Stimulated activated CD4-positive, alpha-beta T cell treated with anti-CD3 and anti-CD28 coated beads, Interleukin-12 subunit alpha, Interleukin-12 subunit beta, amount 100 ng/mL, for 24 hours (primary cell): ENCODE measurements at regions not wholly inside any gene's neighbourhood (a gene's known extent, or its start where the extent isn't known, plus 50 kb on each side); places are given as distances from the start of the nearest gene placed in this dataset.

ENCODE experiments used
- DNase-seq, 2 experiments: peaks; one replicate each; pipeline ENCODE4 v3.0.0-alpha.2; 2020; ENCODE audit warnings: low read depth in 2 of 2

DNA sequence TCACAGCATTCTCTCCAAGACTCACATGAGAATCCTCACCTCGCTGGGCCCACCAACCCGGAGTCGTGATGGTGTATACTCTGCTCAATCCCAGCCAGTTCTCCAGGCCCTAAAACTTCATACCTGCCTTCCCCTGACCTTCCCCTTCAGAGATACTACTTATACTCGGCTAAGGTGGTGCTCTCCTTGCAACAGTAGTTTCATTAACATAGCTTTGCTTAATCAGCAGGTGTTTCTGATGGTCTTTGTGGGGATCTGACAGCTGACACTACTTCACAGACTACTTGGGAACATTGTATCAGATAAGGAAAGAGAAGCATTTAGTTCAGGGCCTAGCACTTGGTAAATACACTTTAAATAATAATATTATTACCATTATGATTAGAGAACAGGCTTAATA is 301.5 kb upstream of the DAB1 start:
- DNase-seq: no peak

DNA sequence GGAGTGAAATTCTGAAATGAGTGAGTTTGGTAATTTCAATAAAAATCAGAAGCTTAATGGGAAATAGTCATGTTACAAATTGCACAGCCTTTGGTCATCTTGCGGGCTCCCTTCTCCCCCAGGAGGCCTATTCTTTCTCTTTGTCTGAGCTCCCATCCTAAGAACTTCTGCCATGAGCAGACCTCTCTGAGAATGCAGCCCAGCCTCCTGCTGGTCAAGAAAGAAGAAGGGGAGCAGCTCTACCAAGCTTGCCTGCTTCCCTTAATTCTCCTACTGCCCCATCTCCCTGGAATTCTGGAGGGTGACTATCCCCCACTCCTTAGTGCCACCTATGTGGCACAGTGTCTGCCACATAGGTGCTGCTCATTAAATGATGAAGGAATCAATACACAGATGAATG is 300.7 kb upstream of the DAB1 start:
- DNase-seq: no peak

GRCh38 chr1:57722285-57722978 is 298.6 kb upstream of the DAB1 start:
- no peak for DNase-seq

GRCh38 chr1:57721001-57721400 is 297.1 kb upstream of the DAB1 start:
- DNase-seq: no peak

- no peak for DNase-seq
These were observed 295.4 kb upstream of the DAB1 start for GRCh38 chr1:57719274-57719673.

- no peak for DNase-seq
These were observed 289.6 kb upstream of the DAB1 start for GRCh38 chr1:57713501-57713900.

- no peak for DNase-seq
These were observed 289.0 kb upstream of the DAB1 start for GRCh38 chr1:57712846-57713245.

GRCh38 chr1:57711326-57711725 is 287.5 kb upstream of the DAB1 start:
- DNase-seq: no peak

DNA sequence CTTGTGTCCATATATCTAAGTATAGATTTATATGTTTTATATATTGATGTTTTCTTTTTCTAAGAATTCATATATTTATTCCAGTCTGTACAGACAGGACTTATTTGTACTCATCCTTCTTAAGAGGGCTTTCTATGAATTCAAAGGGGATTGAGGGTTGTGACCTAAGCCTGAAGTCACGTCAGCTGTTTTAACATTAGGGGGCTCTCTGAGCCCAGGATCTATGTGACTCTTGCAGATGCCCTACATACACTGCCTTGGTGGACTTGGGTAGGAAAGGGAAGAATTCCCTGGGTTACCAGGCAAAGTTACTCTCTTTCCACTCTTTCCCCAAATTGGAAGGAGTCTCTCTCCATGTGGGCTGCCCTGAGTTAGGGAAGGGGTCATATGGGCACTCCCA is 283.8 kb upstream of the DAB1 start:
- DNase-seq: no peak

- no peak for DNase-seq
These were observed 281.0 kb upstream of the DAB1 start for GRCh38 chr1:57704811-57705210.

- DNase-seq: no peak
These were observed 280.4 kb upstream of the DAB1 start for GRCh38 chr1:57704231-57704630.

DNA sequence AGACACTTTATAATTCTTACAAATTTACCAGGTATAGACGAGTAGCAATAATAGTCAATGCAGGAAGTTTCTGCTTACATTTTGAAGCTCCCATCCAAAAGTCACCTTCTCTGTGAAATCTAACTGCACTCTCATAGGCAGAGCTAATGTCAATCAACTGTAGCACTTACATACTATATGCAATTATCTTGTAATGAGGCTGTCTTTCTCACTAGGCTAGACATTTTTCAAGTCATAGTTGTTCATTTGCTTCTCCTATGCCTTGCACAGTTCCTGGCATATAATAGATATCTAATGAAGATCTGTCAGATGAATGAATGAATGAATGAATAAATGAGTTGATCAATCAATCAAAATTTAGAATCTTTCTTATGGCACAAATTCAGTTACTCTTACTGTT is 273.0 kb upstream of the DAB1 start:
- no peak for DNase-seq

DNA sequence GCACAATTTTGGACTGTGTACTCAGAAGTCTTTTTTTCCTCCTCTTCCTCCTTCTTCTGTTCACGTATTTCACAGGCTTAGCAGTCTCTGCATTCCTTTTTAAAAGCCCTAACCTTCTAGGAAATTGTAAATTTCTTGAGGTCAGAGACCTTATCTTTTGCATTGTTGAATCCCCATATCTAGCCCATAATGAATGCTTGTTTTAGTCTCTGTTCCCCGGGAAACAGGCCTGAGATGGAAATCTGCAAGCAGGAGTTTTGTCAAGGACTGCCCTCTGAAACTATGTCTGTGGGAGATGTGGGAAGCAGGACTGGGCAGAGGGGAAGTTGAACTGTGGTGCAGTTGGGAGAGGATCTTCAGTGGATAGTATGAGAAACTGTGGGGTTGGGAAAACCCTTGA is 272.2 kb upstream of the DAB1 start:
- no peak for DNase-seq

- no peak for DNase-seq
These were observed 262.4 kb upstream of the DAB1 start for GRCh38 chr1:57686306-57686705.

GRCh38 chr1:57683037-57683942 is 259.4 kb upstream of the DAB1 start:
- DNase-seq: no peak

GRCh38 chr1:57678138-57678537 is 254.3 kb upstream of the DAB1 start:
- DNase-seq: no peak

- no peak for DNase-seq
These were observed 251.9 kb upstream of the DAB1 start for GRCh38 chr1:57675776-57676175.

DNA sequence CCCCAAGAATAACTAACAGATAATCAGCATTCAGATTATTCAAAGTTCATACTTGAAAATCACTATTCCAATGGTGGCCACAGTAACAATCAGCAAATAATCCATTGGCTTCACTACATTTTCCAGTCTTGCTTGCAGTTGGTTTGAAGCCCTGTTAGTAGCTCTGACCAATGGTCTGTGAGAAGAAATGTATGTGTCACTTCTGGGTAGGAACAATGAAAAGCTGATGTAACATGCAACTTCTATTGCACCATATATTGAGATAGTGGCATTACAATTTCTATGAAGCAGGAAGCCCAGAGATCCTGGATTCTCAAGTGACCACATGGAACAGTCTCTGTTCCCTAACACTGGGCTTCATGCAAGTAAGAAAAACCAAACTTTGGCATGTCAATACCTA is 250.9 kb upstream of the DAB1 start:
- no peak for DNase-seq

DNA sequence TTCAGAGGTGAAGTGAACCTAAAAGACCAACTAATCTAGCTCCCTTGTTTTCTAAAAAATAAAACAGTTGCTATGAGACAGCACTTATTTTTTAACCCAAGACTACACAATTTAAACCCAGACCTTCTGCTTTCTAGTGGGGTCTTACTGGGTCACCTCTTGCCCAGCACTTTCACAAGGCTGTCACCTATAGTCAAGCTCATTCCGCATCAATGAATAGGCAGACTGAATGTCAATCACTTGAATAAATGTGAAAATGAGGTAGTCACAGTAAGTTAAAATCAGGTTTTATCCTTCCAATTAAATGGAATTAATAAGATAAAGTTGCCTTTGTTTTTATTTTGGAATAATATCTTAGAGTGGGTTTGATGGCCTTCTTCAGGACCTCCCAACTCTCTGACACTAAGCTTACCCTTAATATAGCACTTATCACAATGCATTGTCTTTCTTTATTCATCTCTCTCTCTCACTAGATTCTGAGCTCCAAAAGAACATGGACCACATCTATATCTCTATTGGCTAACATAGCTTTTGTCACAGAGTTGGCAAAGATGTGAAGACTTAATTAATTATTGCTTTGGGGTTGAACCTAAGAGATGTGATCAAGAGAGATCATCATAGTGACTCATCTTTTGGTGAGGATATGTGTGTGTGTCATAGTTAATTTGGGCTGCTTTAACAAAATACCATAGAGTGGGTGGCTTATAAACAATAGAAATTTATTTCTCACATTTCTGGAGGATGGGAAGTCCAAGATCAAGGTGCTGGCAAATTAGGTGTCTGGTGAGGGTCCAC is 248.7 kb upstream of the DAB1 start:
- DNase-seq: no peak

DNA sequence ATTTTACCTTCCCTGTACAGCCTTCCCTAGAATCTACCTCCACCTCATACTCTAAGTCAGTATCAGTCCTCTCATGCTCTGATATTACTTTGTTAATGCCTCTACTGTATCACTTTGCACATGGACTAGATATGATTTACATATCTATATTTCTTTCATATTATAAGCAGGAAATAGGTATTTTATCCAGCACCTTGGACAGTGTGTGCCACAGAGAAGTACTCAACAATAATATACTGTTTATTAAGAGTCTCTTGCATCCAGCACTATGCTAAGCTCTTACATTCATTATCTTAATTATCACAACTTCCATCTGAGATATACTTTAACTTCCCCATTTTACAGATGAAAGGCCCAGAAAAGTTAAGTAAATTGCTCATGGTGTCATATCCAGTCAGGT is 247.9 kb upstream of the DAB1 start:
- no peak for DNase-seq

GRCh38 chr1:57659804-57660203 is 235.9 kb upstream of the DAB1 start:
- no peak for DNase-seq

GRCh38 chr1:57655161-57655560 is 231.3 kb upstream of the DAB1 start:
- DNase-seq: no peak

GRCh38 chr1:57644667-57645066 is 220.8 kb upstream of the DAB1 start:
- DNase-seq: no peak
